PC-3 (cell line): ENCODE measurements at regions not wholly inside any gene's neighbourhood (a gene's known extent, or its start where the extent isn't known, plus 50 kb on each side); places are given as distances from the start of the nearest gene placed in this dataset.

Experiments
- CTCF ChIP-seq: fragments of 300-600 bp; sonication (generic); conservative IDR thresholded peaks from 2 replicates; pipeline ENCODE4 v1.5.1; 2017; ENCODE audit warnings: antibody characterized with exemption, low read depth, mild to moderate bottlenecking, low read length
- EZH2 ChIP-seq: fragments of 300-600 bp; sonication (generic); IDR thresholded peaks from one replicate; pipeline ENCODE4 v1.6.1; 2017; ENCODE audit warnings: antibody characterized with exemption, mild to moderate bottlenecking, low read length; ENCODE audit not compliant: unreplicated experiment
- EZH2phosphoT487 ChIP-seq: fragments of 300-600 bp; sonication (generic); IDR thresholded peaks from 2 replicates; pipeline ENCODE4 v1.6.1; 2018; ENCODE audit warnings: mild to moderate bottlenecking, antibody characterized with exemption, low read length, borderline replicate concordance

- no peak for TF ChIP-seq CTCF
- TF ChIP-seq EZH2: no peak
- TF ChIP-seq EZH2phosphoT487: no peak
Observed at GRCh38 chr10:65581426-65582026, 1344.3 kb upstream of the LRRTM3 start.
